Testis (tissue), 2 donors: ENCODE measurements at regions not wholly inside any gene's neighbourhood (a gene's known extent, or its start where the extent isn't known, plus 50 kb on each side); places are given as distances from the start of the nearest gene placed in this dataset.

Source experiments
- POLR2A ChIP-seq: fragments of 450-650 bp; IDR thresholded peaks from one replicate; pipeline ENCODE4 v1.6.1; 2017; ENCODE audit warnings: antibody characterized with exemption, mild to moderate bottlenecking, moderate library complexity
- TF ChIP-seq, protein P1 (sequence below), 3 experiments: fragments of 450-650 bp in 2 of 3; fragments of 200-600 bp in 1 of 3; sonication (generic) in 1 of 3; IDR thresholded peaks; one replicate each; pipeline ENCODE4 v1.5.1; 2016 to 2019; ENCODE audit warnings: antibody characterized with exemption in 3 of 3, mild to moderate bottlenecking in 2 of 3, moderate library complexity in 1 of 3

DNA sequence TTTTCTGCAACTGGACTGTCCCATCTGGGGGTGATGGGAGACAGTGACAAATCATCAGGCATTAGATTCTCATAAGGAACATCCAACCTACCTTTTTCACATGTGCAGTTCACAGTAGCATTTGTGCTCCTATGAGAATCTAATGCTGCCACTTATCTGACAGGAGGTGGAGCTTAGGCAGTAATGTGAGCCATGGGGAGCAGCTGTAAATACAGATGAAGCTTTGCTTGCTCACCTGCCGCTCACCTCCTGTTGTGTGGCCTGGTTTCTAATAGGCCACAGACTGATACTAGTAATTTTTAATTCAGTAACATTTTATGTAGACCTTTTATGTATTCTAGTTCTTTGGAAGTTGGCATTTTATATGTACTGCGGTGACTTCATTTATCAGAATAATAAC, 180.1 kb upstream of the SPOPL start:
- no peak for TF ChIP-seq POLR2A
- TF ChIP-seq, protein P1, sequence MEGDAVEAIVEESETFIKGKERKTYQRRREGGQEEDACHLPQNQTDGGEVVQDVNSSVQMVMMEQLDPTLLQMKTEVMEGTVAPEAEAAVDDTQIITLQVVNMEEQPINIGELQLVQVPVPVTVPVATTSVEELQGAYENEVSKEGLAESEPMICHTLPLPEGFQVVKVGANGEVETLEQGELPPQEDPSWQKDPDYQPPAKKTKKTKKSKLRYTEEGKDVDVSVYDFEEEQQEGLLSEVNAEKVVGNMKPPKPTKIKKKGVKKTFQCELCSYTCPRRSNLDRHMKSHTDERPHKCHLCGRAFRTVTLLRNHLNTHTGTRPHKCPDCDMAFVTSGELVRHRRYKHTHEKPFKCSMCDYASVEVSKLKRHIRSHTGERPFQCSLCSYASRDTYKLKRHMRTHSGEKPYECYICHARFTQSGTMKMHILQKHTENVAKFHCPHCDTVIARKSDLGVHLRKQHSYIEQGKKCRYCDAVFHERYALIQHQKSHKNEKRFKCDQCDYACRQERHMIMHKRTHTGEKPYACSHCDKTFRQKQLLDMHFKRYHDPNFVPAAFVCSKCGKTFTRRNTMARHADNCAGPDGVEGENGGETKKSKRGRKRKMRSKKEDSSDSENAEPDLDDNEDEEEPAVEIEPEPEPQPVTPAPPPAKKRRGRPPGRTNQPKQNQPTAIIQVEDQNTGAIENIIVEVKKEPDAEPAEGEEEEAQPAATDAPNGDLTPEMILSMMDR (IDR thresholded peaks at IDR 0.05): no peak
